ENCODE measurements at regions not wholly inside any gene's neighbourhood (a gene's known extent, or its start where the extent isn't known, plus 50 kb on each side); places are given as distances from the start of the nearest gene placed in this dataset.

- no peak for TF ChIP-seq CTCF (IDR thresholded peaks at IDR 0.05)
- TF ChIP-seq POLR2A (IDR thresholded peaks at IDR 0.05): no peak
- no peak for TF ChIP-seq EP300 (IDR thresholded peaks at IDR 0.05)
- TF ChIP-seq POLR2AphosphoS5 (IDR thresholded peaks at IDR 0.05): no peak
- Histone ChIP-seq H3K27ac (no peak overlapping the region), H3K36me3 (no peaks in the 10 kb centered on the region), H3K4me1 (no peaks in the 10 kb centered on the region), H3K27me3 (no peaks in the 10 kb centered on the region), H3K4me3 (no peak overlapping the region), H3K9me3 (no peaks in the 10 kb centered on the region)
- intact Hi-C loops (cut with DNase I; ENCODE audit: low total_unique reads): no loop called here
- 30 to 38% (median 36%) methylated on average over 4 of the region's 4 CpGs for WGBS, 5 donors
- DNase-seq: no peak
Observed at GRCh38 chr11:101336858-101337257, 207.2 kb upstream of the PGR start.

DNA sequence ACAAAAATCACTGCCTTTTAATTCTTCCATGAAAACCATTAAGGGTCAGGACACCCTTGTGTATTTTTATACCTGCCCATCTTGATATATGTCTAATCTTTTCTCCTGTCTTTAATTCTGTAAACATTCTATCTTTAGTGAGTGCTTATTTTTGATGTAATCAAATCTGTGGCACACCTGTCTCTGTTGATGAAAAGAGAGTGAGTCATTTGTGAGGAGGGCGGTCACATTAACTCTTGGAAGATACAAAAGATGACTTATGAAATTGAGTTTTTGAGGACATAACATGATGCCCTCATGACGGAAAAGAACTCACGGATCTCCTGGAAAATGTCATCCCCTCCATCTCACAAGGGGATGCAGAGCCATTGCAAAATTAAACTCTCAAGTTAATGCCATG is 206.5 kb upstream of the PGR start:
- 56 to 82% (median 70%) methylated on average over 3 of the region's 3 CpGs for WGBS, 5 donors
- no peak overlapping the region for H3K4me3 ChIP-seq
- intact Hi-C loops (cut with DNase I; ENCODE audit: low total_unique reads): no loop called here
- H3K4me1 ChIP-seq: no peaks in the 10 kb centered on the region
- TF ChIP-seq CTCF (IDR thresholded peaks at IDR 0.05) (no peak), EP300 (IDR thresholded peaks at IDR 0.05) (no peak), POLR2AphosphoS5 (IDR thresholded peaks at IDR 0.05) (no peak), POLR2A (IDR thresholded peaks at IDR 0.05) (no peak)
- DNase-seq: no peak
- no peaks in the 10 kb centered on the region for H3K36me3 ChIP-seq
- no peaks in the 10 kb centered on the region for H3K9me3 ChIP-seq
- H3K27me3 ChIP-seq: no peaks in the 10 kb centered on the region
- no peak overlapping the region for H3K27ac ChIP-seq

DNA sequence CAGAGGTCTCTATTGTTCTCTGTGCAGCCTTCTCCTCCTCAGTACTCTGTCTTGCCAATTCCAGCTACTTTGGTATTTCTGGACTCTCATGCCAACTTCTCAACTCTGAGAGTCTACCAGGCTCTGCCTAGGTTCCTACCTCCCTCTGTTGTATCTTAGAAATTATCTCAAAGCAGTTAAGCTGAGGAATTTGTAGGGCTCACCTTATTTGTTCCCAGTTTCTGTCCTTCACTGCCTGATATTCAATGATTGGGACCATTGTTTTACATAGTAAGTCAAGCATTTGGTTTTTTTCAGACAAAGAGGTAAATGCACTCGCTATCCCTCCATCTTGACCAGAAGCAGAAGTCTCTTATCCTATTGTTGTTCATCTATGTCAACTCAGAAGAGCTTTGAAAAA is 205.0 kb upstream of the PGR start:
- Histone ChIP-seq H3K36me3 (no peaks in the 10 kb centered on the region), H3K4me3 (no peak overlapping the region), H3K27me3 (no peaks in the 10 kb centered on the region), H3K9me3 (no peaks in the 10 kb centered on the region), H3K4me1 (no peaks in the 10 kb centered on the region), H3K27ac (no peak overlapping the region)
- intact Hi-C loops (cut with DNase I; ENCODE audit: low total_unique reads): no loop called here
- WGBS, 5 donors: 65 to 85% (median 73%) methylated on average over 1 of the region's 1 CpG
- no peak for TF ChIP-seq CTCF (IDR thresholded peaks at IDR 0.05)
- no peak for TF ChIP-seq POLR2AphosphoS5 (IDR thresholded peaks at IDR 0.05)
- TF ChIP-seq POLR2A (IDR thresholded peaks at IDR 0.05): no peak
- no peak for TF ChIP-seq EP300 (IDR thresholded peaks at IDR 0.05)
- DNase-seq: no peak

DNA sequence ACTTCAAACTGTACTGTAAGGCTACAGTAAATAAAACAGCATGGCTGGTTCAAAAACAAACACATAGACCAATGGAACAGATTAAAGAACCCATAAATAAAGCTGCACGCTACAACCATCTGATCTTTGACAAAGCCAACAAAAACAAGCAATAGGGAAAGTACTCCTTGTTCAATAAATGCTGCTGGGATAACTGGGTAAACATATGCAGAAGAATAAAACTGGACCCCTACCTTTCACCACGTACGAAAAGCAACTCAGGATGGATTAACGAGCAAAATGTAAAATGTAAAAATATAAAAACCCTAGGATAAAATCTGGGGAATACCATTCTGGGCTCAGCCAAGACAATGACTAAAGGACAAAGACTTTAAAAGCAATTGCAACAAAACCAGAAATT is 201.8 kb upstream of the PGR start:
- intact Hi-C loops (cut with DNase I; ENCODE audit: low total_unique reads): no loop called here
- DNase-seq: no peak
- WGBS, 5 donors: 49 to 81% (median 66%) methylated on average over 4 of the region's 4 CpGs
- no peaks in the 10 kb centered on the region for H3K9me3 ChIP-seq
- no peaks in the 10 kb centered on the region for H3K36me3 ChIP-seq
- H3K4me1 ChIP-seq: no peaks in the 10 kb centered on the region
- H3K27ac ChIP-seq: no peak overlapping the region
- H3K4me3 ChIP-seq: no peak overlapping the region
- H3K27me3 ChIP-seq: no peaks in the 10 kb centered on the region
- TF ChIP-seq POLR2A (IDR thresholded peaks at IDR 0.05) (no peak), CTCF (IDR thresholded peaks at IDR 0.05) (no peak), EP300 (IDR thresholded peaks at IDR 0.05) (no peak), POLR2AphosphoS5 (IDR thresholded peaks at IDR 0.05) (no peak)

All from stomach (tissue), 8 donors.